Neuron (in vitro differentiated cells): ENCODE measurements at regions not wholly inside any gene's neighbourhood (a gene's known extent, or its start where the extent isn't known, plus 50 kb on each side); places are given as distances from the start of the nearest gene placed in this dataset.
"Not testable (repeated sequence)": the region's sequence is repeated elsewhere in the genome, so short reads cannot be mapped to it uniquely, and the experiment has no call there.

ENCODE experiments used
- H2AFZ ChIP-seq: one replicate; pipeline ENCODE4 v1.6.1; 2013; ENCODE audit warnings: low read depth, mild to moderate bottlenecking, inconsistent platforms, low read length, moderate library complexity
- H3K27me3 ChIP-seq: one replicate; pipeline ENCODE4 v1.6.1; 2013; ENCODE audit warnings: low read length; ENCODE audit not compliant: insufficient read depth
- H3K36me3 ChIP-seq: one replicate; pipeline ENCODE4 v1.6.1; 2013; ENCODE audit warnings: low read length; ENCODE audit not compliant: insufficient read depth
- H3K4me1 ChIP-seq: one replicate; pipeline ENCODE4 v1.6.1; 2013; ENCODE audit warnings: low read length; ENCODE audit not compliant: insufficient read depth
- H3K4me3 ChIP-seq: 2 replicates; pipeline ENCODE4 v1.5.1; 2013; ENCODE audit warnings: mild to moderate bottlenecking, low read length, moderate library complexity
- H3K9me3 ChIP-seq: one replicate; pipeline ENCODE4 v1.6.1; 2013; ENCODE audit warnings: low read length

GRCh38 chr4:120005527-120005926, 61.1 kb downstream of the MAD2L1 start:
- Histone ChIP-seq H3K36me3 (no peaks in the 10 kb centered on the region), H2AFZ (no peak overlapping the region), H3K27me3 (no peaks in the 10 kb centered on the region), H3K4me3 (no peak overlapping the region), H3K4me1 (no peaks in the 10 kb centered on the region), H3K9me3 (no peaks in the 10 kb centered on the region)

GRCh38 chr4:120005076-120005475, 61.6 kb downstream of the MAD2L1 start:
- H3K9me3 ChIP-seq, result no peaks in the 10 kb centered on the region
- no peak overlapping the region for H2AFZ ChIP-seq
- H3K36me3 ChIP-seq, result no peaks in the 10 kb centered on the region
- H3K4me3 ChIP-seq, result no peak overlapping the region
- H3K4me1 ChIP-seq, result no peaks in the 10 kb centered on the region
- H3K27me3 ChIP-seq, result no peaks in the 10 kb centered on the region

- Histone ChIP-seq H2AFZ (no peak overlapping the region), H3K9me3 (no peaks in the 10 kb centered on the region), H3K4me3 (no peak overlapping the region), H3K36me3 (no peaks in the 10 kb centered on the region), H3K27me3 (no peaks in the 10 kb centered on the region), H3K4me1 (no peaks in the 10 kb centered on the region)
Measured at GRCh38 chr4:120004054-120004453, 62.6 kb downstream of the MAD2L1 start.

- Histone ChIP-seq H3K4me1 (no peaks in the 10 kb centered on the region), H3K4me3 (no peak overlapping the region), H2AFZ (no peak overlapping the region), H3K9me3 (no peaks in the 10 kb centered on the region), H3K36me3 (no peaks in the 10 kb centered on the region), H3K27me3 (no peaks in the 10 kb centered on the region)
Measured at GRCh38 chr4:120003193-120003592, 63.5 kb downstream of the MAD2L1 start.

- H3K36me3 ChIP-seq, result no peaks in the 10 kb centered on the region
- no peaks in the 10 kb centered on the region for H3K9me3 ChIP-seq
- no peaks in the 10 kb centered on the region for H3K27me3 ChIP-seq
- no peak overlapping the region for H3K4me3 ChIP-seq
- H3K4me1 ChIP-seq, result no peaks in the 10 kb centered on the region
- no peak overlapping the region for H2AFZ ChIP-seq
Measured at GRCh38 chr4:120001850-120002249, 64.8 kb downstream of the MAD2L1 start.

GRCh38 chr4:120000591-120001296, 65.9 kb downstream of the MAD2L1 start:
- Histone ChIP-seq H2AFZ (no peak overlapping the region), H3K27me3 (no peaks in the 10 kb centered on the region), H3K4me1 (no peaks in the 10 kb centered on the region), H3K9me3 (no peaks in the 10 kb centered on the region), H3K36me3 (no peaks in the 10 kb centered on the region), H3K4me3 (no peak overlapping the region)

GRCh38 chr4:119996024-119996423, 70.6 kb downstream of the MAD2L1 start:
- not testable (repeated sequence) for H3K9me3 ChIP-seq, H2AFZ ChIP-seq, H3K27me3 ChIP-seq, H3K36me3 ChIP-seq, H3K4me1 ChIP-seq, H3K4me3 ChIP-seq

- Histone ChIP-seq H2AFZ (no peak overlapping the region), H3K36me3 (no peaks in the 10 kb centered on the region), H3K4me3 (no peak overlapping the region), H3K4me1 (no peaks in the 10 kb centered on the region), H3K9me3 (no peaks in the 10 kb centered on the region), H3K27me3 (no peaks in the 10 kb centered on the region)
Measured at GRCh38 chr4:119984996-119985395, 81.7 kb downstream of the MAD2L1 start.

- Histone ChIP-seq H3K9me3 (no peaks in the 10 kb centered on the region), H3K4me3 (no peak overlapping the region), H2AFZ (no peak overlapping the region), H3K36me3 (no peaks in the 10 kb centered on the region), H3K4me1 (no peaks in the 10 kb centered on the region), H3K27me3 (no peaks in the 10 kb centered on the region)
Measured at GRCh38 chr4:119982756-119983155, 83.9 kb downstream of the MAD2L1 start.

- no peaks in the 10 kb centered on the region for H3K27me3 ChIP-seq
- H3K4me3 ChIP-seq, result no peak overlapping the region
- H3K36me3 ChIP-seq, result no peaks in the 10 kb centered on the region
- H3K4me1 ChIP-seq, result no peaks in the 10 kb centered on the region
- H2AFZ ChIP-seq, result no peak overlapping the region
- H3K9me3 ChIP-seq, result no peaks in the 10 kb centered on the region
Measured at GRCh38 chr4:119980456-119980855, 86.2 kb downstream of the MAD2L1 start.

- H2AFZ ChIP-seq, result no peak overlapping the region
- H3K27me3 ChIP-seq, result no peaks in the 10 kb centered on the region
- no peaks in the 10 kb centered on the region for H3K4me1 ChIP-seq
- no peaks in the 10 kb centered on the region for H3K9me3 ChIP-seq
- no peaks in the 10 kb centered on the region for H3K36me3 ChIP-seq
- no peak overlapping the region for H3K4me3 ChIP-seq
Measured at GRCh38 chr4:119977076-119977940, 89.3 kb downstream of the MAD2L1 start.

- Histone ChIP-seq H2AFZ (no peak overlapping the region), H3K9me3 (no peaks in the 10 kb centered on the region), H3K36me3 (no peaks in the 10 kb centered on the region), H3K4me3 (no peak overlapping the region), H3K27me3 (no peaks in the 10 kb centered on the region), H3K4me1 (no peaks in the 10 kb centered on the region)
Measured at GRCh38 chr4:119971431-119972084, 95.1 kb downstream of the MAD2L1 start.

GRCh38 chr4:119962631-119963030, 104.0 kb downstream of the MAD2L1 start:
- no peaks in the 10 kb centered on the region for H3K36me3 ChIP-seq
- H3K4me1 ChIP-seq, result no peaks in the 10 kb centered on the region
- no peaks in the 10 kb centered on the region for H3K27me3 ChIP-seq
- H3K4me3 ChIP-seq, result no peak overlapping the region
- H2AFZ ChIP-seq, result no peak overlapping the region
- no peaks in the 10 kb centered on the region for H3K9me3 ChIP-seq
